OCI-LY7 (cell line): ENCODE measurements at regions not wholly inside any gene's neighbourhood (a gene's known extent, or its start where the extent isn't known, plus 50 kb on each side); places are given as distances from the start of the nearest gene placed in this dataset.

Experiments used
- BruUV-seq: library from RNA; stranded (reverse); fragments of 400-500 nt; replicated peaks from 2 replicates; lab custom pipeline; 2021; lab: Mats Ljungman, UMichigan
- CTCF ChIA-PET: fragments of 300-600 bp; sonication (Branson Sonifier 250); formaldehyde crosslinking; loops from one replicate; lab custom pipeline; 2022; ENCODE audit warnings: antibody characterized with exemption; ENCODE audit not compliant: unreplicated experiment; lab: Charles Lee
- POLR2A ChIA-PET: fragments of 300-600 bp; sonication (Branson Sonifier 250); formaldehyde crosslinking; loops from one replicate; lab custom pipeline; 2022; ENCODE audit warnings: antibody characterized with exemption; lab: Charles Lee
- DNase-seq: peaks from one replicate; pipeline ENCODE4 v3.0.0-alpha.2; 2015; ENCODE audit warnings: low spot score
- H2AFZ ChIP-seq: fragments of 200-600 bp; sonication (generic), shearing (Covaris generic); 2 replicates; pipeline ENCODE4 v1.6.1; 2014; ENCODE audit warnings: mild to moderate bottlenecking, antibody characterized with exemption, low read length, moderate library complexity
- H3K27ac ChIP-seq: fragments of 200-600 bp; sonication (generic); 2 replicates; pipeline ENCODE4 v1.5.1; 2014; ENCODE audit warnings: mixed run types, low read depth, mild to moderate bottlenecking, moderate library complexity, low read length, inconsistent platforms; ENCODE audit not compliant: poor library complexity, severe bottlenecking
- H3K36me3 ChIP-seq: fragments of 200-600 bp; sonication (generic); 2 replicates; pipeline ENCODE4 v1.6.1; 2014; ENCODE audit warnings: mild to moderate bottlenecking, antibody characterized with exemption, low read length, moderate library complexity, mixed read lengths; ENCODE audit not compliant: insufficient read depth
- H3K4me1 ChIP-seq: fragments of 200-600 bp; sonication (generic); 2 replicates; pipeline ENCODE4 v1.5.1; 2014; ENCODE audit warnings: mild to moderate bottlenecking, low read length; ENCODE audit not compliant: insufficient read depth, poor library complexity, severe bottlenecking
- H3K4me2 ChIP-seq: fragments of 200-600 bp; sonication (generic); 2 replicates; pipeline ENCODE4 v1.6.1; 2014; ENCODE audit warnings: mild to moderate bottlenecking, low read length
- H3K4me3 ChIP-seq: fragments of 200-600 bp; sonication (generic); 2 replicates; pipeline ENCODE4 v1.5.1; 2014; ENCODE audit warnings: mild to moderate bottlenecking, low read depth, low read length; ENCODE audit not compliant: poor library complexity, severe bottlenecking
- H3K79me2 ChIP-seq: fragments of 200-600 bp; sonication (generic); 2 replicates; pipeline ENCODE4 v1.6.1; 2016; ENCODE audit warnings: low read depth, mild to moderate bottlenecking, low read length, moderate library complexity, mixed read lengths; ENCODE audit not compliant: insufficient read depth
- H3K9me2 ChIP-seq: fragments of 200-600 bp; sonication (generic); 2 replicates; pipeline ENCODE4 v1.6.1; 2016; ENCODE audit warnings: mild to moderate bottlenecking, low read length, mixed read lengths; ENCODE audit not compliant: insufficient read depth
- H3K9me3 ChIP-seq: fragments of 200-600 bp; sonication (generic); 2 replicates; pipeline ENCODE4 v1.6.1; 2014; ENCODE audit warnings: mild to moderate bottlenecking, mixed run types, low read length, mixed read lengths
- H4K20me1 ChIP-seq: fragments of 200-600 bp; sonication (generic); 2 replicates; pipeline ENCODE4 v1.6.1; 2014; ENCODE audit warnings: mild to moderate bottlenecking, antibody characterized with exemption, low read length, moderate library complexity, mixed read lengths; ENCODE audit not compliant: insufficient read depth
- EZH2phosphoT487 ChIP-seq: fragments of 200-600 bp; sonication (generic); IDR thresholded peaks from 2 replicates; pipeline ENCODE4 v1.6.1; 2018; ENCODE audit warnings: low read depth, borderline replicate concordance, mild to moderate bottlenecking, mixed run types, antibody characterized with exemption, low read length, moderate library complexity, mixed read lengths
- intact Hi-C: fragments of 100-400 bp; cut with micrococcal nuclease; formaldehyde crosslinking; loops from one replicate; pipeline ENCODE4 v1.10.0; 2022; ENCODE audit not compliant: unreplicated experiment
- TF ChIP-seq, protein P1 (sequence below): fragments of 200-600 bp; sonication (generic); conservative IDR thresholded peaks from 2 replicates; pipeline ENCODE4 v1.5.1; 2014; ENCODE audit warnings: mild to moderate bottlenecking, antibody characterized with exemption, low read length, moderate library complexity, mixed read lengths

DNA sequence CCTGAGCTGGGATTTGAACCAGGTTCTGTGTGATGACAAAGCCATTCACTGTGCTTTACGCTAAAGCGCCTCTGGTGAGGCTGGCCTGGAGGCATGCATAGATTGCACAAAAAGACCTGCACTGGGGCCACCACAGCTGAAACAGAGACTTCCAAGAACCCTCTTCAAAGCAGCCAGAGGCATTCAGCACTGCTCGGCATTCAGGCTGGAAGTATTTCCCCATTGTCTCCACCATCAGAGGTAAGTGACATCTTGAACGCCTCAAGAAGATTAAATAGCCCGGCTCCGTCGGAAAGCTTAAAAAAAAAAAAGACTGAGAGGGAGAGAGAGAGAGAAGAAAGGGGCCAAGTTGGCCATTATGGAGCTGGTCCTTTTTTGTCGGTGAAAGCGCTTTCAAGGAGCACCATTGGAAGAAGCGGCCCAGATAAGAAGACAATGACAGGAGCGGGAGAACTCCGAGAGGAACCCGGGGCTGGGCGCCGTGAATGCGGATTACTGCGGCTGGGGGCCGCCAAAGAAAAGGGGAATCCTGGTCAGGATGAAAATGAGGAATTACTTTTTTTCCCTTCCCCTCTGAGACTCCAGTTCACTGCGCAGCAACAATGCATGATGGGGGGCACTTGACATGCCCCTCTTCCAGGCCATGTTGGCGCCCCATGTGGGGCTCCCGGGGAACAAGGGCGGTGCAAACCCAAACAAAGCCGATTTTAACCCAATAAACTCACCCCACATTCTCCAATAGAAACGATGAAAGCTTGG, 228.3 kb downstream of the MYCN start:
- no peak for DNase-seq
- no TSS peak for BruUV-seq
- no peaks in the 10 kb centered on the region for H3K9me2 ChIP-seq
- H3K79me2 ChIP-seq, result no peaks in the 10 kb centered on the region
- no peak overlapping the region for H3K4me3 ChIP-seq
- H3K27ac ChIP-seq, result no peak overlapping the region
- no peaks in the 10 kb centered on the region for H3K4me1 ChIP-seq
- intact Hi-C loops, result no loop called here
- POLR2A ChIA-PET, result no interaction called here
- no peaks in the 10 kb centered on the region for H3K36me3 ChIP-seq
- H3K9me3 ChIP-seq, result no peaks in the 10 kb centered on the region
- H4K20me1 ChIP-seq, result no peaks in the 10 kb centered on the region
- TF ChIP-seq EZH2phosphoT487, result no peak
- TF ChIP-seq, protein P1, sequence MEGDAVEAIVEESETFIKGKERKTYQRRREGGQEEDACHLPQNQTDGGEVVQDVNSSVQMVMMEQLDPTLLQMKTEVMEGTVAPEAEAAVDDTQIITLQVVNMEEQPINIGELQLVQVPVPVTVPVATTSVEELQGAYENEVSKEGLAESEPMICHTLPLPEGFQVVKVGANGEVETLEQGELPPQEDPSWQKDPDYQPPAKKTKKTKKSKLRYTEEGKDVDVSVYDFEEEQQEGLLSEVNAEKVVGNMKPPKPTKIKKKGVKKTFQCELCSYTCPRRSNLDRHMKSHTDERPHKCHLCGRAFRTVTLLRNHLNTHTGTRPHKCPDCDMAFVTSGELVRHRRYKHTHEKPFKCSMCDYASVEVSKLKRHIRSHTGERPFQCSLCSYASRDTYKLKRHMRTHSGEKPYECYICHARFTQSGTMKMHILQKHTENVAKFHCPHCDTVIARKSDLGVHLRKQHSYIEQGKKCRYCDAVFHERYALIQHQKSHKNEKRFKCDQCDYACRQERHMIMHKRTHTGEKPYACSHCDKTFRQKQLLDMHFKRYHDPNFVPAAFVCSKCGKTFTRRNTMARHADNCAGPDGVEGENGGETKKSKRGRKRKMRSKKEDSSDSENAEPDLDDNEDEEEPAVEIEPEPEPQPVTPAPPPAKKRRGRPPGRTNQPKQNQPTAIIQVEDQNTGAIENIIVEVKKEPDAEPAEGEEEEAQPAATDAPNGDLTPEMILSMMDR, result no peak
- no peak overlapping the region for H2AFZ ChIP-seq
- CTCF ChIA-PET, result no interaction called here
- H3K4me2 ChIP-seq, result no peak overlapping the region

DNA sequence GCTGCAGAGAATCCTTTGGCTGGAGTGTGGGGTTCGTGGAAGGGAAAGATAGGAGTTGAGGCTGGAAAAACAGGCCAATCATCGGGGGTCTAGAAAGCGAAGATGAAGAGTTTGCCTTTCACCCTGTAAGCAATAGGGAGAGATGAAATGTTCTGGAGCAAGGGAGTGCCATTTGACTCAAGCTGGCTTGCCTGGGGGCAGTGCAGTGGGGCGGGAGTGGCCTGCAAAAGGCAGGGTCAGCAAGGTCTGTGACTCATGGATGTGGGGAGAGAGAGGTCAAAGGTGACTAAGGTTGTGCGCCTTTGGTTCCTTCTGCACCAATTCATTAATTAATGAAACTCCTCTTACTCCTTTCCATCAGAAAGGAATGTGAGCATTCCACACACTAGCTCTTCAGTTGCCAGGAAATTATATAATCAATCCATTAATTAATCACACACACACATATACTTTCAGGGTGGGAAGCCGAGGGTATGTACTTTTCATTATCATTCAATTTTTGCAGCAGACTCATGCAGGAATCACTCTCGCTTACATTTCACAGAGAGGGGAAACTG, 227.6 kb downstream of the MYCN start:
- no peak for DNase-seq
- POLR2A ChIA-PET, result no interaction called here
- Histone ChIP-seq H3K79me2 (no peaks in the 10 kb centered on the region), H3K9me3 (no peaks in the 10 kb centered on the region), H3K4me1 (no peaks in the 10 kb centered on the region), H3K36me3 (no peaks in the 10 kb centered on the region), H3K9me2 (no peaks in the 10 kb centered on the region), H3K27ac (no peak overlapping the region), H3K4me2 (no peak overlapping the region), H4K20me1 (no peaks in the 10 kb centered on the region), H2AFZ (no peak overlapping the region), H3K4me3 (no peak overlapping the region)
- TF ChIP-seq, protein P1, result no peak
- TF ChIP-seq EZH2phosphoT487, result no peak
- CTCF ChIA-PET, result no interaction called here
- no TSS peak for BruUV-seq
- intact Hi-C loops, result no loop called here

DNA sequence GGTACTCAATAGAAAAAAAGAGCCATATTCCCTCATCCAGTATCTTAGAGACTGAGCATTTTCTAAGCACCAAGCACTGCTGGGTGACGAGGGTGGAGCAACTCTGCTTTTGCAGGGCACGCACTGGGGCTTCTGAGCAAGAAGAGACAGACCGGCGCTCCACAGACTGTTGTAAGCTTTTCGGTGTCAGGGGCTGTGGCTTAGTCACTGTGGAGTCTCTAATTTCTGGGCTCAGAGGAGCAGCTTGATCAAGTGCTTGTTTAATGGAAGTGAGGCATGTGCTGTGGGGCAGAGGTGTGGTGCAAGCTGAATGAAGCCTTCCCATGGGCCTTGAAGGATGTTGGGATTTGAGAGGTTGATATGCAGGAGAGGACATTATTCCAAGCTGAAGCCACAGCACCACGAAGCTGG, 227.1 kb downstream of the MYCN start:
- Histone ChIP-seq H3K9me2 (no peaks in the 10 kb centered on the region), H3K4me3 (no peak overlapping the region), H3K27ac (no peak overlapping the region), H3K79me2 (no peaks in the 10 kb centered on the region), H3K4me1 (no peaks in the 10 kb centered on the region), H2AFZ (no peak overlapping the region), H3K4me2 (no peak overlapping the region), H3K9me3 (no peaks in the 10 kb centered on the region), H3K36me3 (no peaks in the 10 kb centered on the region), H4K20me1 (no peaks in the 10 kb centered on the region)
- BruUV-seq, result no TSS peak
- ChIA-PET POLR2A (no interaction called here), CTCF (no interaction called here)
- intact Hi-C loops, result no loop called here
- no peak for DNase-seq
- TF ChIP-seq, protein P1, result no peak
- no peak for TF ChIP-seq EZH2phosphoT487
